Activated T-helper 9 cell treated with anti-CD3 and anti-CD28 coated beads, Interleukin-2, amount 50 U/mL, for 16 hours (primary cell): ENCODE measurements at regions not wholly inside any gene's neighbourhood (a gene's known extent, or its start where the extent isn't known, plus 50 kb on each side); places are given as distances from the start of the nearest gene placed in this dataset.

ENCODE experiments used
- DNase-seq: peaks from one replicate; pipeline ENCODE4 v3.0.0-alpha.2; 2020; ENCODE audit warnings: low read depth

- peak; percentile 38 for DNase-seq
These were observed 125.8 kb downstream of the MCHR2 start for GRCh38 chr6:99868074-99868702.
